ENCODE measurements at regions not wholly inside any gene's neighbourhood (a gene's known extent, or its start where the extent isn't known, plus 50 kb on each side); places are given as distances from the start of the nearest gene placed in this dataset.

- DNase-seq (ENCODE audit: missing footprints) (no peak), ATAC-seq (no peak)
- intact Hi-C loops (cut with DNase I), result no loop called here
Observed at GRCh38 chr2:194271293-194271961, 1385.6 kb upstream of the SLC39A10 start.

DNA sequence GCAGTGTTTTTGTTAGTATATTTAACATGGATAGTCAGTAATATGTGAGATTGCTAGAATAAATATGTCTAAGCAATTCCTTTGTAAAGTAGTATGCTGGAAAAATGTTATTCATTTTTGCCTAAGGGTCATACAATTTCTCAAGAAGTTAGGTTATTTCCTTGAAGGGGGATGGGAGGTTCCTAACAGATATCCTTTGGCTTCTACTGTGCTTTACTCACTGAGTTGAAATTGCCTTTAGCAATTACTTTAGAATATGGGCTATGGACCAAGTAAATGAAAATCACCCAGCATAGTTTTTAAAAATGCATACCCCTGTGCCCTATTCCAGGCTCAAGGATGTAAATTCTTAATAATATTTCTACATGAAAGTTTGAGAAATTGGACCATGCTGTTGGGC is 1386.4 kb upstream of the SLC39A10 start:
- intact Hi-C loops (cut with DNase I), result no loop called here
- DNase-seq (ENCODE audit: missing footprints) (no peak), ATAC-seq (no peak)

DNA sequence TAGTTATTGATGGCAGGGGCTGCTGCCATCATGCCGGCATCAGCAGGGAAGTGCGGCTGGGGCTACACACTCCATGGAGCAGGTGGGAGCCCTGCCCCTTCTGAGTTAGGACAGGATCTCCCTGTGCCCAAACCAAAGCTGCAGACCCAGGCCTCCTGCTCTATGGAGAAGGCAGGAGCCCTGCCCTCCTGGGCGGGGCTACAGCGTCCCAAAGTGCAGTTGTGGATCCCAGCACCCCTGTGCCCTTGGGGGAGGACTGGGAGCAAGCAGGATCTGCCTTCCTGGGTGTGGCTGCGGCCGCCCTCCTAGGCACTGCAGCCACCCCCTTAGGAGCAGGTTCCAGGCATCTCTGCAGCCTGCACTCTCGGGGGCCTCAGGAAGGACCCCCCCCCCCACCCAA is 1392.4 kb upstream of the SLC39A10 start:
- intact Hi-C loops (cut with DNase I), result no loop called here
- ATAC-seq, result no peak
- no peak for DNase-seq (ENCODE audit: missing footprints)

DNA sequence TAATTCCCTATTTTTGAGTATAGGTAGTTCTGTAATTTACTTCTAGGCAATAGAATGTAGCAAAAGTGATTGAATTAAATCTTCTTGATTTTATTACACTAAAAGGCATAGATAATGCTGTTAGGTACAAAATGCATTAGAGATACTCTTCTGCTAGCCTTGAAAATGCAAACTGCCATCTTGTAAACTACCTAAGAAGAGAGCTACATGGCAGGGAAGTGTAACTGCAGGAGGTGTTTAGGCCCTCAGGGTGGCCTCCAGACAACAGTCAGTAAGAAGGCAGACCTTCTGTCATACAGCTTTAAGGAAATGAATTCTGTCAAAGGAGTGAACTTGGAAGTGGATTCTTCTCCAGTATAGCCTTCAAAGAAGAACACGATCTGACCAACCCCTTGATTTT is 1396.8 kb upstream of the SLC39A10 start:
- DNase-seq (ENCODE audit: missing footprints), result no peak
- intact Hi-C loops (cut with DNase I), result no loop called here
- no peak for ATAC-seq

DNA sequence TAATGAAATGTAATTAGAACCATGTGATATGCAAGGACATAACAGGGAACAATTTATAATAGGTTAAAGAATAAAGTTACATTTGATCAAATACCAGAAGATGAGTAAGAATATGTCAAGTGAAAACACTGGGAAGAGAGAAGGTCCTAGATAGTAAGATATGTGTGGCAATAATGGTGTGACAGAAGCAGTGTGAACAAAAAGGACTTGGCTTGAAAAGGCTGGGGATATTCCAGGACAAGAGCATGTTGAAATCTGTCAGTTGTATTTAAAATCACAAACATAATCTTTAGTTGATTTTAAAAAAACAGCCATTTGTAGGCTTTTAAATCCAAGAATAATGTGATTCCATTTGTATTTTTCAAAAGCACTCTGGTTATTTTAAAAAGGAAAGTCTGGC is 1399.9 kb upstream of the SLC39A10 start:
- intact Hi-C loops (cut with DNase I), result no loop called here
- DNase-seq (ENCODE audit: missing footprints) (no peak), ATAC-seq (no peak)

GRCh38 chr2:194253528-194254259 is 1403.3 kb upstream of the SLC39A10 start:
- no peak for DNase-seq (ENCODE audit: missing footprints)
- intact Hi-C loops (cut with DNase I), result no loop called here
- ATAC-seq, result no peak

- no peak for ATAC-seq
- intact Hi-C loops (cut with DNase I), result no loop called here
- no peak for DNase-seq (ENCODE audit: missing footprints)
Observed at GRCh38 chr2:194252127-194252526, 1404.9 kb upstream of the SLC39A10 start.

DNA sequence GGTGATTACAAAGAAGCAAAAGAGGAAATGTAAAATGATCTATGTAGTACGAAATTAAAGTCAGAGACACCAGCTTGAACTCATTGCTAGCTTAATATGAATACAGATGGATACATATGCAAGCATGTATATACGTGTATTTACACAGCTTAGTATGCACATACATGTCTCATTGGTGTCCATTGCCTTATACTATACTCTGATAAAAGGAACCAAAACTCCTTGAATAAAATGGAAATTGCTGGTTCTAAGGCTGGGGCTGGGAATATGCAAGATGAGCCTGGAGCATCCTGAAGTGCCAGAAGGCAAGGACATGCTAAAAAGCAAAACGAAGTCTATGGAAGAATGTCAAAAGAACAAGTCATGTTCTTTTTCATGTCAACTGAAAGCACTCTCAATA is 1424.4 kb upstream of the SLC39A10 start:
- intact Hi-C loops (cut with DNase I), result no loop called here
- no peak for ATAC-seq
- no peak for DNase-seq (ENCODE audit: missing footprints)

GRCh38 chr2:194223218-194223617 is 1433.8 kb upstream of the SLC39A10 start:
- DNase-seq (ENCODE audit: missing footprints) (no peak), ATAC-seq (no peak)
- intact Hi-C loops (cut with DNase I), result no loop called here

DNA sequence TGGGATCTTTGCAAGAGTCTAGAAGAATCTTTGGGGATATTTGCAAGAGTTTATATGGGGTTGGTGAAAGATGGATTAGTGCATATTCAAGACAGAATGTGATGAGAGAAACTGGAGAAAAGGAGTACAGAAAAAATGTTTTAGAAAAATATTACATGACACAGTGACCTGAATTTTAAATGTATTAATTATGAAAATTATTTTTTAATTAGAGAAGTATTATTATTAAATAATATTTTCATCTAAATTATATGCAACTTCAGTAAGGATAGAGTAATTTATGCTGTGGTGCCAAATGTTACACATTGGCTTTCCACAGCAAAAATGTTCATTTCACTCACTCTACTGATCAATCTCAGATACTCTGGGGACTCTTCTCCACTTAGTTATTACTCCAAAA is 1442.8 kb upstream of the SLC39A10 start:
- intact Hi-C loops (cut with DNase I), result no loop called here
- DNase-seq (ENCODE audit: missing footprints) (no peak), ATAC-seq (no peak)

DNA sequence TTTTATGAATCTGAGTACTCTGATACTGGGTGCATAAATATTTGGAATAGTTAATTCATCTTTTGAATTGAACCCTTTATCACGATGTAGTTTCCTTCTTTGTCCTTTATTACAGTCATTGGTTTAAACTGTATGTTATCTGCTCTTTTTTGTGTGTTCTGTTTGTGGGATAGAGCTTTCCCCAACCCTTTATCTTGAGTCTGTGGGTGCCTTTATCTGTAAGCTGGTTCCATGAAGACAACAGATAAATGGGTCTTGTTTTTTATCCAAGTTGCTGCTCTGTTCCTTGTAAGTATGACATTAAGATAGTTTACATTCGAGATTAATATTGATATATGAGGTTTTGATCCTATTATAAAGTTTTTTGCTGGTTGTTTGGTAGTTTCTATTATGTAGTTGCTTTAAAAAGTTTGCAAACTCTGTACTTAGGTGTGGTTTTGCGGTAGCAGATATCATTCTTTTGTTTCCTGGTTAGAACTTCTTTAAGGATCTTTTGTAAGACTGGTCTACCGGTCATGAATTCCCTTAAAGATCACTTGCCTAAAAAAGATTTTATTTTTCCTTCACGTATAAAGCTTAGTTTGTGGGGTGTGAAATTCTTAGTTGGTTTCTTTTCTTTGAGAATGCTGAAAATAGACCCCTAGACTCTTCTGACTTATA is 1451.3 kb upstream of the SLC39A10 start:
- intact Hi-C loops (cut with DNase I), result no loop called here
- ATAC-seq, result no peak

DNA sequence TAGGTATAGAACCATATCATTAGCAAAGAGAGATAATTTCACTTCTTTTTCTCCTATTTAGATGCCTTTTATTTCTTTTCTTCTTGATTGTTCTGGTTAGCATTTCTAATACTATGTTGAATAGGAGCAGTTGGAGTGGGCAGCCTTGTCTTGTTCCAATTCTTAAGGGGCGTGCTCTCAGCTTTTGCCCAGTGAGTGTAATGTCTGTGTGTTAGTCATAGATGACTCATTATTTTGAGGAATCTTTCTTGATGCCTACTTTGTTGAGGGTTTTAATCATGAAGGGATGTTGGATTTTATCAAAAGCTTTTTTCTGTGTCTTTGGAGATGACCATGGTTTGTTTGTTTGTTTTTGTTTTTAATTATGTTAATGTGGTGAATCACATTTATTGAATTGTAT is 1453.1 kb upstream of the SLC39A10 start:
- intact Hi-C loops (cut with DNase I), result no loop called here
- DNase-seq (ENCODE audit: missing footprints), result no peak
- ATAC-seq, result no peak

More for the DNA sequence above, 1451.3 kb upstream of the SLC39A10 start:
- DNase-seq (ENCODE audit: missing footprints), result no peak

DNA sequence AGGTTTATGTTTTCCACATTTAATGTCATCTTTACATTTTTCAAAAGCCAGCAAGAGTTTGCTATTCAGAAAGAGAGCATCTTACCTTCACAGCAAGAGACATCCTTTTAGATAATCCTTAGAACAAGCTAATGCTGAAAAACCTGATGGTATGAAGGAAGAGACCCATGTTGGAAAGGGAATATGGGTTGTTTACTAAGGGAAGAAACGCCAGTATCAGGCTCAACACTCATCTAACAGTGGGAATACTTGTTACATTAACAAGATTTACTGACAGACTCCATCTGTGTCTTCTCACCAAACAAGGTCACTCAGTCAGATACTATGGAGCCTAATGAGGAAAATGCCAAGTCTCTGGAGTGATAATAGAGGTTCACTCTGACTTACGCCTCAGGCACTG is 1474.1 kb upstream of the SLC39A10 start:
- intact Hi-C loops (cut with DNase I), result no loop called here
- ATAC-seq, result no peak
- no peak for DNase-seq (ENCODE audit: missing footprints)

DNA sequence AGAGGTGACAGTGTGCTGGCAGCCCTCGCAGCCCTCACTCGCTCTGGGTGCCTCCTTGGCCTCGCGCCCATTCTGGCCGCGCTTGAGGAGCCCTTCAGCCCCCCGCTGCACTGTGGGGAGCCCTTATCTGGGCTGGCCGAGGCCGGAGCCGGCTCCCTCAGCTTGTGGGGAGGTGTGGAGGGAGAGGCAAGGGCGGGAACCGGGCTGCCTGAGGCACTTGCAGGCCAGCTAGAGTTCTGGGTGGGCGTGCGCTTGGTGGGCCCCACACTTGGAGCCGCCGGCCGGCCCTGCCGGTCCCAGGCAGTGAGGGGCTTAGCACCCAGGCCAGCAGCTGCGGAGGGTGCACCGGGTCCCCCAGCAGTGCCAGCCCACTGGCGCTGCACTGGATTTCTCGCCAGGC is 1480.9 kb upstream of the SLC39A10 start:
- ATAC-seq, result no peak
- intact Hi-C loops (cut with DNase I), result no loop called here

GRCh38 chr2:194166818-194167217 is 1490.2 kb upstream of the SLC39A10 start:
- no peak for DNase-seq (ENCODE audit: missing footprints)
- intact Hi-C loops (cut with DNase I), result no loop called here
- no peak for ATAC-seq

More for the DNA sequence above, 1480.9 kb upstream of the SLC39A10 start:
- DNase-seq (ENCODE audit: missing footprints), result peak; percentile 33

GRCh38 chr2:194155431-194155830 is 1501.6 kb upstream of the SLC39A10 start:
- no peak for ATAC-seq
- intact Hi-C loops (cut with DNase I), result no loop called here
- DNase-seq (ENCODE audit: missing footprints), result no peak

DNA sequence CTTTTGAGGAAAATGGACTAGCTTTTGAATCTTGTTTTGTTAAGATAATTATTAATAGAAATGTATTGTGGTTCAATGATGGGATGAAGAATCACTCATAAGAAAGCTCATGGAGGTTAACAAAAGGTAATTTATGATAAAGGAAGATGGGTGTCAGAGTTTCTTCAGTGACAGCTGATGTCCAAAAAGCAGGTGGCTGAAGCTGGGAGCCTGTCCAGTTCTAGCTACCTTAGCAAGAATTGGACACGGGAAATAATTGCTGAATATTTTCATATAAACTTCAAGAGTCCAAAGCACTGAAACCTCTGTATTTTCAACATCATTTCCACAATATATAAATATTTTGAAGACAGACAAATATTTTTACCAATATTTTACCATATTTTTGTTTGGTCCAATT is 1505.8 kb upstream of the SLC39A10 start:
- intact Hi-C loops (cut with DNase I), result no loop called here
- no peak for DNase-seq (ENCODE audit: missing footprints)
- ATAC-seq, result no peak

DNA sequence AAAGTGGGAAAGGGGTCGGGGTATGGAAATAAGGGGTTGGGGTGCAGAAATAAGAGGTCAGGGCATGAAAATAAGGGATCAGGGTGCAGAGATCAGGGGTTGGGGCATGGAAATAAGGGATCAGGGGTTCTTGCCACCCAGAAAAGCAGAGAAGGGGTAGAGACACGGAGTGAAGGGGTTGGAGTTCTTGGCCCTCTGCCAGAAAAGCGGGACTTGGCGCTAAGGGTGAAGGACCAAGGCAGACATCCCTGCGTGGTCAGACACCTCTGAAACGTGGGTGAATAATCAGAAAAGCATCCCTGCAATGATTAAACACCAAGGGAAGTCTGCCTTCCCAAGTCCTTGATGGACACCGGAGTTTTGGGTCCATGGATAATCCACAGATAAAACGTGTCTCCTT is 1521.6 kb upstream of the SLC39A10 start:
- intact Hi-C loops (cut with DNase I), result no loop called here
- ATAC-seq (no peak), DNase-seq (ENCODE audit: missing footprints) (peak; percentile 13)

DNA sequence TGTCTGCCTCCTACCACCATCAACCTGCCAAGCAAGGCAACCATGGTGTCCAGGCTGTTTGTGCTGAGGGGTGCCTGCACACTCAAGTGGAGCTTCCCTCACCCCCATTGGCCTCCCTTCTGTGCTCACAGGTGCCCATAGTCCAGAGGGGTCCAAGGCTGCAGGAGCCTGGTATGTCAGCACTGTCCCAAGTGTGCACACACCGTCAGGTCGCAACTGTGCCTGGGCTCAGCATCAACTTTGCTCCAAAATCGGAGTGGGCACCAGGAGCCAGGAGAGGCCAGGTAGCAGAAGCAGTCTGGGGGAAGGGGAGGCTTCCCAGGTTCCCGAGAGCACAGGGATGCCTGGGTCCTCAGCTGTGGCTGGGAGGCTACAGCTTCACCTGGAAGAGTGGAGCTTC is 1528.2 kb upstream of the SLC39A10 start:
- intact Hi-C loops (cut with DNase I), result no loop called here
- no peak for ATAC-seq
- no peak for DNase-seq (ENCODE audit: missing footprints)

GRCh38 chr2:194126418-194126817 is 1530.6 kb upstream of the SLC39A10 start:
- ATAC-seq, result no peak
- no peak for DNase-seq (ENCODE audit: missing footprints)
- intact Hi-C loops (cut with DNase I), result no loop called here

Measured in Right ventricle myocardium inferior (tissue), 1 donor.